Kidney (tissue), 13 donors: ENCODE measurements at regions not wholly inside any gene's neighbourhood (a gene's known extent, or its start where the extent isn't known, plus 50 kb on each side); places are given as distances from the start of the nearest gene placed in this dataset.

Source experiments
- DNase-seq, 5 donors: peaks; one replicate each; pipeline ENCODE4 v3.0.0-alpha.2; 2013 to 2020
- FAIRE-seq: peaks from 2 replicates; lab custom pipeline; 2012; peaks lifted over from hg19 to GRCh38; lab: Jason Lieb, UNC
- H3K27ac ChIP-seq, 2 donors: one replicate each; pipeline ENCODE4 v1.7.0; 2013; ENCODE audit warnings: low read depth in 2 of 2, low read length in 2 of 2, inconsistent platforms in 1 of 2
- H3K27me3 ChIP-seq: one replicate; pipeline ENCODE4 v1.7.1; 2013; ENCODE audit warnings: low read length, inconsistent platforms; ENCODE audit not compliant: control insufficient read depth, insufficient read depth
- H3K36me3 ChIP-seq, 3 donors: one replicate each; pipeline versions ENCODE4 v1.7.0 to v1.7.1; 2013; ENCODE audit warnings: low read length in 3 of 3, control low read depth in 1 of 3, inconsistent platforms in 1 of 3; ENCODE audit not compliant: insufficient read depth in 3 of 3, control insufficient read depth in 2 of 3
- H3K4me1 ChIP-seq, 3 donors: one replicate each; pipeline versions ENCODE4 v1.7.0 to v1.7.1; 2013; ENCODE audit warnings: low read length in 3 of 3, inconsistent platforms in 1 of 3, low read depth in 1 of 3; ENCODE audit not compliant: control insufficient read depth in 2 of 3, insufficient read depth in 2 of 3
- H3K4me3 ChIP-seq, 3 donors: one replicate each; pipeline versions ENCODE4 v1.7.0 to v1.8.1; 2013; ENCODE audit warnings: low read length in 3 of 3, control low read depth in 1 of 3, inconsistent platforms in 1 of 3
- H3K9ac ChIP-seq, 3 donors: one replicate each; pipeline versions ENCODE4 v1.7.0 to v1.7.1; 2013; ENCODE audit warnings: low read length in 3 of 3, control low read depth in 1 of 3, inconsistent platforms in 1 of 3
- H3K9me3 ChIP-seq, 3 donors: one replicate each; pipeline versions ENCODE4 v1.7.0 to v1.7.1; 2013; ENCODE audit warnings: low read length in 3 of 3, control low read depth in 1 of 3, inconsistent platforms in 1 of 3; ENCODE audit not compliant: control insufficient read depth in 2 of 3, insufficient read depth in 1 of 3
- CTCF ChIP-seq: IDR thresholded peaks from 3 replicates; pipeline ENCODE4 v1.5.1; 2012; ENCODE audit warnings: mild to moderate bottlenecking, moderate library complexity, borderline replicate concordance; ENCODE audit not compliant: insufficient read depth; ENCODE audit errors: extremely low read depth
- intact Hi-C: fragments of 100-400 bp; cut with DNase I; formaldehyde crosslinking; loops from one replicate; pipeline ENCODE4 v1.11.1; 2022
- donor health status: control.
- donor health status: control.
- donor health status: control.
- donor health status: control.
- donor health status: control.
- donor health status: DM: yes; HTN: yes; CAD: no.
- donor health status: Normal renal cell carcinoma (clear cell type).

GRCh38 chr22:23369054-23369685 lies 188.9 kb downstream of the BCR start:
- Histone ChIP-seq H3K4me3 (no peak overlapping the region), H3K36me3 (no peaks in the 10 kb centered on the region), H3K9me3 (no peaks in the 10 kb centered on the region), H3K4me1 (no peaks in the 10 kb centered on the region), H3K27me3 (no peaks in the 10 kb centered on the region), H3K9ac (no peak overlapping the region), H3K27ac (no peak overlapping the region)
- intact Hi-C loops, result no loop called here
- TF ChIP-seq CTCF, result no peak
- DNase-seq (no peak), FAIRE-seq (no peak)
